Trophoblast cell (in vitro differentiated cells and primary cell): ENCODE measurements at regions not wholly inside any gene's neighbourhood (a gene's known extent, or its start where the extent isn't known, plus 50 kb on each side); places are given as distances from the start of the nearest gene placed in this dataset.

Experiments used
- DNase-seq, 2 donors: peaks; one replicate each; pipeline ENCODE4 v3.0.0-alpha.2; 2016
- H2AFZ ChIP-seq: 2 replicates; pipeline ENCODE4 v1.6.1; 2013; ENCODE audit warnings: low read length, moderate library complexity, mild to moderate bottlenecking; ENCODE audit not compliant: insufficient read depth, poor library complexity
- H2AK5ac ChIP-seq: 2 replicates; pipeline ENCODE4 v1.6.1; 2013; ENCODE audit warnings: mild to moderate bottlenecking, low read length
- H2BK120ac ChIP-seq: 2 replicates; pipeline ENCODE4 v1.6.1; 2013; ENCODE audit warnings: low read length, mild to moderate bottlenecking, moderate library complexity; ENCODE audit not compliant: insufficient read depth, poor library complexity
- H2BK12ac ChIP-seq: 2 replicates; pipeline ENCODE4 v1.6.1; 2013; ENCODE audit warnings: mild to moderate bottlenecking, low read length, moderate library complexity
- H2BK5ac ChIP-seq: 2 replicates; pipeline ENCODE4 v1.6.1; 2013; ENCODE audit warnings: low read length, low read depth, moderate library complexity, mild to moderate bottlenecking; ENCODE audit not compliant: poor library complexity
- H3K14ac ChIP-seq: 2 replicates; pipeline ENCODE4 v1.6.1; 2013; ENCODE audit warnings: mild to moderate bottlenecking, low read length
- H3K18ac ChIP-seq: 2 replicates; pipeline ENCODE4 v1.6.1; 2013; ENCODE audit warnings: mild to moderate bottlenecking, low read length
- H3K23ac ChIP-seq: 2 replicates; pipeline ENCODE4 v1.6.1; 2013; ENCODE audit warnings: low read length
- H3K27ac ChIP-seq: 2 replicates; pipeline ENCODE4 v1.5.1; 2013; ENCODE audit warnings: low read depth, mild to moderate bottlenecking, inconsistent platforms, low read length, moderate library complexity
- H3K27me3 ChIP-seq: 2 replicates; pipeline ENCODE4 v1.6.1; 2013; ENCODE audit warnings: inconsistent platforms, mild to moderate bottlenecking, low read length, moderate library complexity; ENCODE audit not compliant: insufficient read depth
- H3K36me3 ChIP-seq, 2 experiments: 1 replicate in 1 of 2; 2 replicates in 1 of 2; pipeline ENCODE4 v1.6.1; 2013; ENCODE audit warnings: low read length in 2 of 2, mild to moderate bottlenecking in 2 of 2, moderate library complexity in 1 of 2; ENCODE audit not compliant: insufficient read depth in 2 of 2, control insufficient read depth in 1 of 2
- H3K4ac ChIP-seq: 2 replicates; pipeline ENCODE4 v1.6.1; 2013; ENCODE audit warnings: low read depth, mild to moderate bottlenecking, low read length, moderate library complexity
- H3K4me1 ChIP-seq, 2 experiments: 1 replicate in 1 of 2; 2 replicates in 1 of 2; pipeline ENCODE4 v1.6.1; 2013; ENCODE audit warnings: low read length in 2 of 2, mild to moderate bottlenecking in 2 of 2, moderate library complexity in 1 of 2; ENCODE audit not compliant: insufficient read depth in 2 of 2, control insufficient read depth in 1 of 2
- H3K4me2 ChIP-seq: 2 replicates; pipeline ENCODE4 v1.6.1; 2013; ENCODE audit warnings: inconsistent platforms, mild to moderate bottlenecking, low read length, moderate library complexity
- H3K4me3 ChIP-seq: 2 replicates; pipeline ENCODE4 v1.5.1; 2013; ENCODE audit warnings: mild to moderate bottlenecking, low read depth, low read length, inconsistent platforms
- H3K79me1 ChIP-seq: one replicate; pipeline ENCODE4 v1.6.1; 2013; ENCODE audit warnings: low read length
- H3K79me2 ChIP-seq: 2 replicates; pipeline ENCODE4 v1.6.1; 2013; ENCODE audit warnings: low read length, mild to moderate bottlenecking; ENCODE audit not compliant: control insufficient read depth, insufficient read depth, poor library complexity
- H3K9ac ChIP-seq: 2 replicates; pipeline ENCODE4 v1.6.1; 2013; ENCODE audit warnings: mild to moderate bottlenecking, low read length
- H3K9me3 ChIP-seq: 2 replicates; pipeline ENCODE4 v1.6.1; 2013; ENCODE audit warnings: low read depth, mild to moderate bottlenecking, control low read depth, inconsistent platforms, low read length; ENCODE audit not compliant: insufficient read depth
- H4K12ac ChIP-seq: 2 replicates; pipeline ENCODE4 v1.6.1; 2013; ENCODE audit warnings: low read depth, mild to moderate bottlenecking, low read length, moderate library complexity
- H4K8ac ChIP-seq: 2 replicates; pipeline ENCODE4 v1.6.1; 2013; ENCODE audit warnings: low read depth, mild to moderate bottlenecking, low read length, moderate library complexity
- H4K91ac ChIP-seq: one replicate; pipeline ENCODE4 v1.6.1; 2013; ENCODE audit warnings: low read depth, mild to moderate bottlenecking, low read length, moderate library complexity
- WGBS: extraction: QIAGEN DNeasy Blood & Tissue Kit; methylation state at CpG from one replicate; pipeline ENCODE4 v1.1.7; 2013; ENCODE audit warnings: missing lambda C conversion rate; ENCODE audit not compliant: insufficient read length, insufficient coverage; ENCODE audit errors: extremely low coverage; 5-methylcytosine and 5-hydroxymethylcytosine counted together

GRCh38 chr7:125847692-125848091 is 918.1 kb upstream of the POT1 start:
- Histone ChIP-seq H3K79me2 (no peaks in the 10 kb centered on the region), H3K36me3 (peaks cover 0 to 2% of the 10 kb centered on the region in 2 experiments), H4K91ac (no peak overlapping the region), H3K14ac (no peak overlapping the region), H3K27ac (no peak overlapping the region), H3K79me1 (no peaks in the 10 kb centered on the region), H3K4me2 (no peak overlapping the region), H3K4me3 (no peak overlapping the region), H2BK120ac (no peak overlapping the region), H2BK5ac (no peak overlapping the region), H3K23ac (no peak overlapping the region), H3K4me1 (no peaks in the 10 kb centered on the region), H2AFZ (no peak overlapping the region), H3K9me3 (peaks cover 2% of the 10 kb centered on the region), H3K18ac (no peak overlapping the region), H3K27me3 (no peaks in the 10 kb centered on the region), H2BK12ac (no peak overlapping the region), H3K9ac (no peak overlapping the region), H3K4ac (no peak overlapping the region), H4K12ac (no peak overlapping the region), H2AK5ac (no peak overlapping the region), H4K8ac (no peak overlapping the region)
- no CpG with 5 or more reads among the region's 3 CpGs for whole genome bisulfite sequencing
- DNase-seq: no peak

GRCh38 chr7:125847055-125847454 is 917.4 kb upstream of the POT1 start:
- H4K12ac ChIP-seq: no peak overlapping the region
- no peaks in the 10 kb centered on the region for H3K79me2 ChIP-seq
- no peak overlapping the region for H2BK120ac ChIP-seq
- DNase-seq: no peak
- H3K14ac ChIP-seq: no peak overlapping the region
- no peak overlapping the region for H4K91ac ChIP-seq
- H3K18ac ChIP-seq: no peak overlapping the region
- H2BK12ac ChIP-seq: no peak overlapping the region
- H2BK5ac ChIP-seq: no peak overlapping the region
- no peak overlapping the region for H3K23ac ChIP-seq
- H3K4me3 ChIP-seq: no peak overlapping the region
- H3K4me1 ChIP-seq: no peaks in the 10 kb centered on the region
- no peak overlapping the region for H3K27ac ChIP-seq
- H3K9me3 ChIP-seq: peaks cover 2% of the 10 kb centered on the region
- H2AK5ac ChIP-seq: no peak overlapping the region
- H3K4ac ChIP-seq: no peak overlapping the region
- no CpG with 5 or more reads among the region's 3 CpGs for WGBS
- no peaks in the 10 kb centered on the region for H3K27me3 ChIP-seq
- H3K9ac ChIP-seq: no peak overlapping the region
- no peak overlapping the region for H3K4me2 ChIP-seq
- H3K36me3 ChIP-seq: peaks cover 0 to 2% of the 10 kb centered on the region in 2 experiments
- no peaks in the 10 kb centered on the region for H3K79me1 ChIP-seq
- no peak overlapping the region for H2AFZ ChIP-seq
- H4K8ac ChIP-seq: no peak overlapping the region

GRCh38 chr7:125845686-125846085 is 916.1 kb upstream of the POT1 start:
- Histone ChIP-seq H3K27ac (no peak overlapping the region), H4K91ac (no peak overlapping the region), H3K79me1 (no peaks in the 10 kb centered on the region), H2BK5ac (no peak overlapping the region), H2AFZ (no peak overlapping the region), H3K79me2 (no peaks in the 10 kb centered on the region), H3K36me3 (no peaks in the 10 kb centered on the region), H3K27me3 (no peaks in the 10 kb centered on the region), H3K4ac (no peak overlapping the region), H3K23ac (no peak overlapping the region), H3K4me1 (no peaks in the 10 kb centered on the region), H3K9ac (no peak overlapping the region), H3K18ac (no peak overlapping the region), H3K4me3 (no peak overlapping the region), H4K12ac (no peak overlapping the region), H3K14ac (no peak overlapping the region), H3K4me2 (no peak overlapping the region), H3K9me3 (peaks cover 2% of the 10 kb centered on the region), H4K8ac (no peak overlapping the region), H2BK120ac (no peak overlapping the region), H2BK12ac (no peak overlapping the region), H2AK5ac (no peak overlapping the region)
- no peak for DNase-seq
- no CpG with 5 or more reads among the region's 1 CpG for WGBS

- peaks cover 3% of the 10 kb centered on the region for H3K9me3 ChIP-seq
- H3K18ac ChIP-seq: no peak overlapping the region
- H3K14ac ChIP-seq: no peak overlapping the region
- no peak overlapping the region for H3K27ac ChIP-seq
- no peak overlapping the region for H3K9ac ChIP-seq
- H2BK12ac ChIP-seq: no peak overlapping the region
- H2BK120ac ChIP-seq: no peak overlapping the region
- no peaks in the 10 kb centered on the region for H3K27me3 ChIP-seq
- H3K79me1 ChIP-seq: no peaks in the 10 kb centered on the region
- H4K8ac ChIP-seq: no peak overlapping the region
- H3K4me1 ChIP-seq: no peaks in the 10 kb centered on the region
- no peak overlapping the region for H2BK5ac ChIP-seq
- no peak overlapping the region for H4K12ac ChIP-seq
- no peak overlapping the region for H3K4me2 ChIP-seq
- H3K4ac ChIP-seq: no peak overlapping the region
- no peak for DNase-seq
- H3K4me3 ChIP-seq: no peak overlapping the region
- no peak overlapping the region for H2AK5ac ChIP-seq
- H3K23ac ChIP-seq: no peak overlapping the region
- WGBS: no CpG with 5 or more reads among the region's 2 CpGs
- H2AFZ ChIP-seq: no peak overlapping the region
- H4K91ac ChIP-seq: no peak overlapping the region
- H3K79me2 ChIP-seq: no peaks in the 10 kb centered on the region
- H3K36me3 ChIP-seq: no peaks in the 10 kb centered on the region
Measured at GRCh38 chr7:125834421-125834820, 904.8 kb upstream of the POT1 start.
